AG04450 (cell line): ENCODE measurements at regions not wholly inside any gene's neighbourhood (a gene's known extent, or its start where the extent isn't known, plus 50 kb on each side); places are given as distances from the start of the nearest gene placed in this dataset.

Experiments used
- CTCF ChIA-PET: fragments of 300-600, 350-600 bp; formaldehyde crosslinking; extraction: SDS; loops from one replicate; lab custom pipeline; 2022; ENCODE audit warnings: antibody characterized with exemption, inconsistent platforms; lab: Charles Lee
- POLR2A ChIA-PET: fragments of 350-600 bp; formaldehyde crosslinking; extraction: SDS; loops from one replicate; lab custom pipeline; 2021; ENCODE audit warnings: antibody characterized with exemption, inconsistent platforms; lab: Yijun Ruan, JAX
- DNase-seq: peaks from one replicate; pipeline ENCODE4 v3.0.0-alpha.2; 2011; ENCODE audit warnings: low read depth, low spot score
- H3K27ac ChIP-seq: one replicate; pipeline ENCODE4 v1.5.1; 2012; ENCODE audit warnings: low read depth, low read length, control low read depth
- H3K27me3 ChIP-seq: one replicate; pipeline ENCODE4 v1.6.0; 2012; ENCODE audit warnings: low read length; ENCODE audit not compliant: control insufficient read depth, insufficient read depth
- H3K4me3 ChIP-seq: 2 replicates; pipeline ENCODE4 v1.5.1; 2011; ENCODE audit warnings: mild to moderate bottlenecking, low read depth, low read length, control low read depth
- H3K9me3 ChIP-seq: 2 replicates; pipeline ENCODE4 v1.5.1; 2012; ENCODE audit warnings: low read length; ENCODE audit not compliant: control insufficient read depth, insufficient read depth
- TF ChIP-seq, protein P1 (sequence below): IDR thresholded peaks from 2 replicates; pipeline ENCODE4 v1.5.1; 2011; ENCODE audit warnings: low read depth, low read length, control low read depth, inconsistent platforms

DNA sequence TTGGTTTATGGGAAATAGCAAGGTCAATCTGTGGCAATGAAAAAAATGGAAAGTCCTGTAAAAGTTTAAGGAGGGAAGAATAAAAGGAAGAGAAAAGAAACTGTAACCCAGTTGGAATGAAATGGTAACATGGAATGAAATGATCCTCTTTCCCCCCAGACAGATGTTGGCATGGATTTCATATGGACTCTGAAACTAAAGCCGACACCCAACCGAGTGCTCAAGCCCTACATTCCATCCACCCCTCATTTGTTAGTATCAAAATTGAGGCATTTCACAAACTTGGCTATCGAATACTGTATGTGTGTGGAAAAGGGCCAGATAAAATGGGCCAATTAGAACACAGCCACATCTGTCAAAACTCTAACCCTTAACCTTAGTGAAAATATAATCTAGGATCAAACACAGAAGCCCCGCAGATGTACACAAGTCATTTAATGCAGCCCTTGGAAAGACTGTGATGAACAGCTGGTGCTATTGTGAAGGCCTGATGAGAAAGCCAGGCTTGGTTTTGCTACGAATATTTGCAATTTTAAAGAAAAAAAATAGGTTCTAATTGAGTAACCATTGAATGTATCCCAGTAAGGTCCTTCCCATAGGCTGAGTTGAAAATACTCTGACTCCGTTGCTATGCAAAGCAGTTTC is 72.6 kb upstream of the RGL1 start:
- Histone ChIP-seq H3K4me3 (no peak overlapping the region), H3K27me3 (no peaks in the 10 kb centered on the region), H3K27ac (no peak overlapping the region), H3K9me3 (no peaks in the 10 kb centered on the region)
- no peak for DNase-seq
- TF ChIP-seq, protein P1, sequence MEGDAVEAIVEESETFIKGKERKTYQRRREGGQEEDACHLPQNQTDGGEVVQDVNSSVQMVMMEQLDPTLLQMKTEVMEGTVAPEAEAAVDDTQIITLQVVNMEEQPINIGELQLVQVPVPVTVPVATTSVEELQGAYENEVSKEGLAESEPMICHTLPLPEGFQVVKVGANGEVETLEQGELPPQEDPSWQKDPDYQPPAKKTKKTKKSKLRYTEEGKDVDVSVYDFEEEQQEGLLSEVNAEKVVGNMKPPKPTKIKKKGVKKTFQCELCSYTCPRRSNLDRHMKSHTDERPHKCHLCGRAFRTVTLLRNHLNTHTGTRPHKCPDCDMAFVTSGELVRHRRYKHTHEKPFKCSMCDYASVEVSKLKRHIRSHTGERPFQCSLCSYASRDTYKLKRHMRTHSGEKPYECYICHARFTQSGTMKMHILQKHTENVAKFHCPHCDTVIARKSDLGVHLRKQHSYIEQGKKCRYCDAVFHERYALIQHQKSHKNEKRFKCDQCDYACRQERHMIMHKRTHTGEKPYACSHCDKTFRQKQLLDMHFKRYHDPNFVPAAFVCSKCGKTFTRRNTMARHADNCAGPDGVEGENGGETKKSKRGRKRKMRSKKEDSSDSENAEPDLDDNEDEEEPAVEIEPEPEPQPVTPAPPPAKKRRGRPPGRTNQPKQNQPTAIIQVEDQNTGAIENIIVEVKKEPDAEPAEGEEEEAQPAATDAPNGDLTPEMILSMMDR: no peak
- CTCF ChIA-PET: interaction anchor here (0.6 to 2.6 kb wide), 3 partner anchors 47 to 77 kb away, joined by 3 to 15 read pairs (median 3); no protein-coding TSS in a partner anchor
- POLR2A ChIA-PET: no interaction called here

DNA sequence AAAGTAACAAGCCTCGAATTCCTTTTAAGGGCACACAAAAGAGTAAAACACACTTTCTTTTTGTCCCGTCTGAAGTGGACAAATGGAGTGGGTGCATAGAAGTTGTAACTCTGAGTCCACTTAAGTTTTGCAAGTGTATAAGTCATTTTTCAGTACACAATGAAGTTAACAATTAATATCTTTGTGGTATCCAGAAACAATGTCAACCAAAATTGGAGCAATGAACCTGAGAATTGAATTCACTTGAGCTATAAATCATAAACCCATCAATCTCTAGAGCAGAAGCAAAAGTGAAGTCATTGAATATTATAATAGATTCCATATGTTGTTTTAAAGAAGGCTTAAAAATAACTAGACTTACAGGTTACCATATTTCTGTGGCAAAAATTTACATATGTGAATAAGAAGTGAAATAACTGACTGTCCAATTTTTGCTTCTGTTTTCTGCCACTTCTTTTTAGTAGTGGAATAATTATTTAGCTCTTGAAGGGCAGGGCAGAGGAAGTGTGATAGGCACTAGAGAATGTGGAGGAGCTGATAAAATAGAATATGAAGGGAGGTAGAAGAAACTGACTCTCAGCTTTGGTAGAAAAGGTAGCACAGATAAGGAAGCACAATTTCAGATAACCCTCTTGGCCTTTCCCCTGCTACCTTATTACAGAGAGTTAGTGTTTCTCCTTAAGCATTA is 73.9 kb upstream of the RGL1 start:
- no peak overlapping the region for H3K4me3 ChIP-seq
- ChIA-PET CTCF (interaction anchor here (0.8 to 1.0 kb wide), 2 partner anchors 46 to 76 kb away, joined by 3 to 5 read pairs; no protein-coding TSS in a partner anchor), POLR2A (no interaction called here)

DNA sequence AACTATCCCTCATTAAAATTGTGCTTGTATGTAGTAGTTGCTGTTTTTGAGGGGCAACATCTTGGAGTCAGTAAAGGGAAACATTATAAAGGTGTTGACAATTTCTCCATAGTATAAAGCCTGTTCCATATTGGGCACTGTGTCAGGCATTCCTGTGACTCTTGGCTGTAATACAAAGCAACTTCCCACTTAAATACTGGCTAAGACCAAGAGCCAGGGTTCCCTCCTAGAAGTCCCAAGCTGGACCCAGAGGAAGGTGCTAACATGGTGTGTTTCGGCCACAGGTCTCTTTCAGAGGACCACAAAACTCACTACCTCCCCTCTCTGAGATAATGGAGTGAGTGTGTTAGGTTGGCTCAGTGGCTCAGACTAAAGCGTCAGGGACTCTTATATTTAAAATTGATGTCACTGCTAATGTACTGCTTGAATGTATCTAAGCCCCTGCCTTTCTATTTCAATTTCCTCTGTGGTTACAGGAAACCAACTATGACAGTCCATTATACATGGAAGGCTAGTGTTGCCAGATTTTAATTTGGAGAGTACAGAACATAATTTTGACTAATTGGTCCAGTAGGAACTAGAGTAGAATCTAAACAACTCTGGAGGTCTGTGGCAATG is 74.7 kb upstream of the RGL1 start:
- TF ChIP-seq, protein P1: no peak
- Histone ChIP-seq H3K9me3 (no peaks in the 10 kb centered on the region), H3K27me3 (no peaks in the 10 kb centered on the region), H3K4me3 (no peak overlapping the region), H3K27ac (no peak overlapping the region)
- POLR2A ChIA-PET: no interaction called here
- DNase-seq: no peak
- CTCF ChIA-PET: interaction anchor here (0.8 kb wide), 1 partner anchor 45 kb away, joined by 3 read pairs; no protein-coding TSS in a partner anchor

More for the DNA sequence above, 73.9 kb upstream of the RGL1 start:
- no peaks in the 10 kb centered on the region for H3K9me3 ChIP-seq
- TF ChIP-seq, protein P1: no peak
- H3K27ac ChIP-seq: no peak overlapping the region
- H3K27me3 ChIP-seq: no peaks in the 10 kb centered on the region
- no peak for DNase-seq

DNA sequence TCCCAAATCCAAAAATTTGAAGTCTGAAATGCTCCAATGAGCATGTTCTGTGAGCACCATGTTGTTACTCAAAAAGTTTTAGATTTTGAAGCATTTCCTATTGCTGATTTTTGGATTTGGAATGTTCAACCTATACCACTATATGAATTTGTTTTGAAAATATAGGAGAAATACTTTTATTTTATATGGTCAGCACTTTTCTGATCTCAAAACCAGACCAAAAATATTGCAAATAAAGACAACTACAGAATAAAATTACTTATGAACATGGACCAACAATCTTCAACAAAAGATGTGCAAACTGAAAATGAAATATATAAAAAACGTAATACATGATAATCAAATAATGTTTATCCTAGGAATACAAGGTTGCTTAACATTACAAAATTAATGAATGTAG is 73.7 kb upstream of the APOBEC4 start:
- Histone ChIP-seq H3K9me3 (peaks cover 4% of the 10 kb centered on the region; the same call in 1 of the 2 replicates), H3K27ac (no peak overlapping the region), H3K4me3 (no peak overlapping the region), H3K27me3 (no peaks in the 10 kb centered on the region)
- ChIA-PET POLR2A (no interaction called here), CTCF (no interaction called here)
- TF ChIP-seq, protein P1: no peak
- DNase-seq: no peak
